Fibroblast of mammary gland (primary cell): ENCODE measurements at regions not wholly inside any gene's neighbourhood (a gene's known extent, or its start where the extent isn't known, plus 50 kb on each side); places are given as distances from the start of the nearest gene placed in this dataset.

Experiments used
- DNase-seq: peaks from one replicate; pipeline ENCODE4 v3.0.0-alpha.2; 2010; ENCODE audit warnings: low read depth
- H3K4me3 ChIP-seq: 2 replicates; pipeline ENCODE4 v1.5.1; 2011; ENCODE audit warnings: low read depth, mild to moderate bottlenecking, low read length, moderate library complexity; ENCODE audit not compliant: control insufficient read depth
- CTCF ChIP-seq: conservative IDR thresholded peaks from 2 replicates; pipeline ENCODE4 v1.5.1; 2011; ENCODE audit warnings: low read depth, low read length, inconsistent platforms; ENCODE audit not compliant: control insufficient read depth, insufficient read depth

GRCh38 chr20:19962958-19963357 lies 54.2 kb upstream of the NAA20 start:
- DNase-seq, result no peak
- TF ChIP-seq CTCF, result no peak
- no peak overlapping the region for H3K4me3 ChIP-seq

- DNase-seq, result peak; percentile 97
- no peak for TF ChIP-seq CTCF
- no peak overlapping the region for H3K4me3 ChIP-seq
Observed at GRCh38 chr20:19964289-19965265, 52.6 kb upstream of the NAA20 start.

GRCh38 chr20:19966840-19967239 lies 50.3 kb upstream of the NAA20 start:
- DNase-seq, result no peak
- no peak for TF ChIP-seq CTCF

More at GRCh38 chr20:19966840-19967239, 50.3 kb upstream of the NAA20 start:
- no peak overlapping the region for H3K4me3 ChIP-seq
